GM12874 (cell line): ENCODE measurements at regions not wholly inside any gene's neighbourhood (a gene's known extent, or its start where the extent isn't known, plus 50 kb on each side); places are given as distances from the start of the nearest gene placed in this dataset.

Experiments
- CTCF ChIP-seq: IDR thresholded peaks from 2 replicates; pipeline ENCODE4 v1.5.1; 2011; ENCODE audit warnings: low read depth, mild to moderate bottlenecking, control low read depth, low read length, moderate library complexity; ENCODE audit not compliant: insufficient read depth

GRCh38 chr4:129604632-129605255, 508.8 kb downstream of the C4orf33 start:
- no peak for TF ChIP-seq CTCF

GRCh38 chr4:129614611-129615010, 518.7 kb downstream of the C4orf33 start:
- TF ChIP-seq CTCF = no peak

DNA sequence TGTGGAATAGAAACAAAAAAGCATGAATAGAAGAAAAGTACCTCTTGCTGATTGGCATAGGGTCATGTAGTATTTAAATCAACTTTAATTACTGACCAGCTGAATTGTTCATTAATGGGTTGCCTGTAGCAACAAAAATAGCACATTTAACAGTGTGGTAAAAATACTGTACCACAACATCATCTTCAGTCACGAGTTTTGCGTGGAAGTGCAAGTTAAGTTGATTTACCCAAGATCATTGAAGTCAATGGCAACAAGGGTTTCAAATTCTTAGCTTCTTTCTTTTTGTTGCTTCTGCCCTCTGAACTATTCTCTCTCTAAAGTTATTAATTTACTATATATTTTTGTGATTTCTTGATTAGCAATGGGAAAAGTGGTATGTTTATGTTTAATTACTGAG, 526.6 kb downstream of the C4orf33 start:
- TF ChIP-seq CTCF = no peak

- no peak for TF ChIP-seq CTCF
These were observed 527.4 kb downstream of the C4orf33 start for GRCh38 chr4:129623233-129623875.

DNA sequence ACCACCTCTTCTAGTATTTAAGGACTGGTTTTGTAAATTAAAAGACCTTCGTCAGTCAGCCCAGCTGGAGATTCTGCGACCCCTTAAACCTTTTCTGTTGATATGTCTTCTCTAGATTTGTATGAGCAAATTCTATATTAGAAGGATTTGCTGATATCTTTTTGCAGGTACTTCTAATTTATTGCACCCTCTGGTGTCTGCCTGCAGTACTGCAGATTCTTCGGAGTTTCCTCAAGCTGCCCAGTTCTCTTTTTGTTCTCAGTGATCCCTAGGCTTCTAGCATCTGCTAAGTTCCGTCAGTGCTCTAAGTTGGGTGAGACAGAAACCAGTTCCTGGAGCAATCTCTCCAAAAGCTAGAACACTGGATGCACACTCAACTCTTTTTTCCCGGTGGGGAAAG, 545.2 kb downstream of the C4orf33 start:
- TF ChIP-seq CTCF = peak; percentile 67

GRCh38 chr4:129645461-129645860, 549.5 kb downstream of the C4orf33 start:
- TF ChIP-seq CTCF = no peak

- no peak for TF ChIP-seq CTCF
These were observed 572.1 kb downstream of the C4orf33 start for GRCh38 chr4:129668092-129668491.
